Keratinocyte (primary cell): ENCODE measurements at regions not wholly inside any gene's neighbourhood (a gene's known extent, or its start where the extent isn't known, plus 50 kb on each side); places are given as distances from the start of the nearest gene placed in this dataset.

Experiments used
- DNase-seq: peaks from one replicate; pipeline ENCODE4 v3.0.0-alpha.2; 2011; ENCODE audit warnings: low read depth, missing footprints, low spot score
- FAIRE-seq: peaks from 2 replicates; lab custom pipeline; 2011; peaks lifted over from hg19 to GRCh38; lab: Jason Lieb, UNC
- H2AFZ ChIP-seq: 2 replicates; pipeline ENCODE4 v1.6.0; 2012; ENCODE audit warnings: low read length, control low read depth, inconsistent platforms; ENCODE audit not compliant: control insufficient read depth
- H3K27ac ChIP-seq: 2 replicates; pipeline ENCODE4 v1.5.1; 2011; ENCODE audit warnings: low read length; ENCODE audit not compliant: control insufficient read depth, insufficient read depth
- H3K27me3 ChIP-seq: 3 replicates; pipeline ENCODE4 v1.6.0; 2011; ENCODE audit warnings: low read length; ENCODE audit not compliant: control insufficient read depth, insufficient read depth; ENCODE audit errors: extremely low read depth
- H3K36me3 ChIP-seq, 2 experiments: 2 replicates in 1 of 2; 3 replicates in 1 of 2; pipeline ENCODE4 v1.5.1; 2011; ENCODE audit warnings: low read length in 2 of 2, mild to moderate bottlenecking in 1 of 2; ENCODE audit not compliant: control insufficient read depth in 2 of 2, insufficient read depth in 2 of 2; ENCODE audit errors: extremely low read depth in 1 of 2
- H3K4me1 ChIP-seq: 3 replicates; pipeline ENCODE4 v1.5.1; 2011; ENCODE audit warnings: low read length; ENCODE audit not compliant: control insufficient read depth, insufficient read depth; ENCODE audit errors: extremely low read depth
- H3K4me2 ChIP-seq: 3 replicates; pipeline ENCODE4 v1.6.0; 2011; ENCODE audit warnings: low read depth, low read length; ENCODE audit not compliant: control insufficient read depth, insufficient read depth; ENCODE audit errors: extremely low read depth
- H3K4me3 ChIP-seq, 3 experiments: fragments of 200-600 bp in 1 of 3; sonication (generic) in 1 of 3; 2 replicates in 2 of 3; 3 replicates in 1 of 3; pipeline ENCODE4 v1.5.1; 2011 to 2016; ENCODE audit warnings: low read length in 3 of 3, mild to moderate bottlenecking in 3 of 3, control low read depth in 2 of 3, inconsistent platforms in 1 of 3, low read depth in 1 of 3, mixed read lengths in 1 of 3, mixed run types in 1 of 3, moderate library complexity in 1 of 3; ENCODE audit not compliant: control insufficient read depth in 2 of 3, insufficient read depth in 2 of 3; ENCODE audit errors: extremely low read depth in 1 of 3
- H3K79me2 ChIP-seq: 2 replicates; pipeline ENCODE4 v1.6.0; 2012; ENCODE audit warnings: low read length; ENCODE audit not compliant: control insufficient read depth, insufficient read depth
- H3K9ac ChIP-seq: 3 replicates; pipeline ENCODE4 v1.6.0; 2011; ENCODE audit warnings: low read length; ENCODE audit not compliant: control insufficient read depth, insufficient read depth; ENCODE audit errors: extremely low read depth
- H3K9me1 ChIP-seq: 3 replicates; pipeline ENCODE4 v1.6.0; 2011; ENCODE audit warnings: low read length; ENCODE audit not compliant: control insufficient read depth, insufficient read depth; ENCODE audit errors: extremely low read depth
- H3K9me3 ChIP-seq: 2 replicates; pipeline ENCODE4 v1.5.1; 2012; ENCODE audit warnings: low read depth, low read length; ENCODE audit not compliant: control insufficient read depth
- H4K20me1 ChIP-seq: 3 replicates; pipeline ENCODE4 v1.6.0; 2011; ENCODE audit warnings: low read length; ENCODE audit not compliant: control insufficient read depth, insufficient read depth; ENCODE audit errors: extremely low read depth
- CTCF ChIP-seq, 3 experiments: IDR thresholded peaks in 1 of 3; conservative IDR thresholded peaks in 1 of 3; optimal IDR thresholded peaks in 1 of 3; 2 replicates in 2 of 3; 3 replicates in 1 of 3; pipeline versions ENCODE3 to v1.5.1; 2011; ENCODE audit warnings: low read length in 3 of 3, mild to moderate bottlenecking in 3 of 3, moderate library complexity in 2 of 3, control low read depth in 1 of 3, inconsistent platforms in 1 of 3; ENCODE audit not compliant: insufficient read depth in 2 of 3; ENCODE audit errors: extremely low read depth in 1 of 3
- EZH2 ChIP-seq: IDR thresholded peaks from one replicate; pipeline ENCODE4 v1.6.1; 2012; ENCODE audit warnings: inconsistent platforms, mild to moderate bottlenecking, low read length, moderate library complexity
- dilution Hi-C: fragments of 300-500 bp; cut with MboI; formaldehyde crosslinking; loops from one replicate; pipeline ENCODE4 v1.7.0; 2020; ENCODE audit warnings: low sequenced_read_pairs; ENCODE audit not compliant: extremely low pct_ligation_motif_present

- no peaks in the 10 kb centered on the region for H3K9me1 ChIP-seq
- H3K4me3 ChIP-seq, result no peak overlapping the region
- TF ChIP-seq EZH2 (no peak), CTCF (optimal IDR thresholded peaks at IDR 0.05 in 1 of 3, IDR thresholded peaks at IDR 0.05 in 1 of 3, conservative IDR thresholded peaks at IDR 0.05 in 1 of 3; ENCODE audit: extremely low read depth in 1 of 3, insufficient read depth in 2 of 3, low read length in 3 of 3) (no peak)
- DNase-seq (no peak), FAIRE-seq (no peak)
- no peak overlapping the region for H3K27ac ChIP-seq
- H3K27me3 ChIP-seq, result no peaks in the 10 kb centered on the region
- no peak overlapping the region for H2AFZ ChIP-seq
- dilution Hi-C loops, result no loop called here
- H3K4me1 ChIP-seq, result no peaks in the 10 kb centered on the region
- no peak overlapping the region for H3K9ac ChIP-seq
- H3K9me3 ChIP-seq, result peaks cover 45% of the 10 kb centered on the region
- no peaks in the 10 kb centered on the region for H3K36me3 ChIP-seq
- H3K4me2 ChIP-seq, result no peak overlapping the region
- H3K79me2 ChIP-seq, result no peaks in the 10 kb centered on the region
- no peaks in the 10 kb centered on the region for H4K20me1 ChIP-seq
Observed at GRCh38 chr22:48599346-48599745, 1228.3 kb downstream of the BRD1 start.

- Histone ChIP-seq H2AFZ (no peak overlapping the region), H3K79me2 (no peaks in the 10 kb centered on the region), H3K9me3 (peaks cover 42% of the 10 kb centered on the region), H3K27ac (no peak overlapping the region), H3K9me1 (no peaks in the 10 kb centered on the region), H3K36me3 (no peaks in the 10 kb centered on the region), H3K4me1 (no peaks in the 10 kb centered on the region), H3K4me3 (no peak overlapping the region), H3K4me2 (no peak overlapping the region), H3K9ac (no peak overlapping the region), H4K20me1 (no peaks in the 10 kb centered on the region), H3K27me3 (no peaks in the 10 kb centered on the region)
- no peak for FAIRE-seq
- TF ChIP-seq CTCF (optimal IDR thresholded peaks at IDR 0.05 in 1 of 3, IDR thresholded peaks at IDR 0.05 in 1 of 3, conservative IDR thresholded peaks at IDR 0.05 in 1 of 3; ENCODE audit: extremely low read depth in 1 of 3, insufficient read depth in 2 of 3, low read length in 3 of 3) (no peak), EZH2 (no peak)
- DNase-seq, result no peak
- dilution Hi-C loops, result no loop called here
Observed at GRCh38 chr22:48596111-48596850, 1231.4 kb downstream of the BRD1 start.
